GM19023 (cell line): ENCODE measurements at regions not wholly inside any gene's neighbourhood (a gene's known extent, or its start where the extent isn't known, plus 50 kb on each side); places are given as distances from the start of the nearest gene placed in this dataset.

ENCODE experiments used
- ATAC-seq: cut with Tn5 transposase; IDR thresholded peaks from one replicate; pipeline ENCODE4 v1.9.1; 2021; ENCODE audit warnings: mild to moderate bottlenecking, moderate library complexity; ENCODE audit not compliant: unreplicated experiment

- no peak for ATAC-seq
Observed at GRCh38 chr6:156461647-156462046, 315.5 kb upstream of the ARID1B start.

GRCh38 chr6:156457601-156458000, 319.6 kb upstream of the ARID1B start:
- ATAC-seq: no peak

- no peak for ATAC-seq
Observed at GRCh38 chr6:156455847-156456246, 321.3 kb upstream of the ARID1B start.

GRCh38 chr6:156454867-156455266, 322.3 kb upstream of the ARID1B start:
- no peak for ATAC-seq

GRCh38 chr6:156451726-156452125, 325.5 kb upstream of the ARID1B start:
- ATAC-seq: no peak

- ATAC-seq: no peak
Observed at GRCh38 chr6:156451088-156451487, 326.1 kb upstream of the ARID1B start.

- ATAC-seq: no peak
Observed at GRCh38 chr6:156450421-156450820, 326.8 kb upstream of the ARID1B start.

GRCh38 chr6:156449569-156449968, 327.6 kb upstream of the ARID1B start:
- ATAC-seq: no peak

GRCh38 chr6:156449128-156449527, 328.1 kb upstream of the ARID1B start:
- ATAC-seq: no peak

- no peak for ATAC-seq
Observed at GRCh38 chr6:156448579-156448978, 328.6 kb upstream of the ARID1B start.

- ATAC-seq: no peak
Observed at GRCh38 chr6:156440688-156441087, 336.5 kb upstream of the ARID1B start.

- ATAC-seq: no peak
Observed at GRCh38 chr6:156438350-156438923, 338.7 kb upstream of the ARID1B start.

GRCh38 chr6:156437121-156437879, 339.9 kb upstream of the ARID1B start:
- ATAC-seq: no peak

GRCh38 chr6:156434795-156435190, 342.4 kb upstream of the ARID1B start:
- no peak for ATAC-seq

- ATAC-seq: no peak
Observed at GRCh38 chr6:156434049-156434794, 343.0 kb upstream of the ARID1B start.

- no peak for ATAC-seq
Observed at GRCh38 chr6:156432543-156432942, 344.6 kb upstream of the ARID1B start.

GRCh38 chr6:156430386-156430785, 346.8 kb upstream of the ARID1B start:
- no peak for ATAC-seq

- ATAC-seq: no peak
Observed at GRCh38 chr6:156427345-156427744, 349.8 kb upstream of the ARID1B start.

GRCh38 chr6:156425359-156426020, 351.7 kb upstream of the ARID1B start:
- ATAC-seq: no peak

- no peak for ATAC-seq
Observed at GRCh38 chr6:156423829-156424228, 353.3 kb upstream of the ARID1B start.

- no peak for ATAC-seq
Observed at GRCh38 chr6:156423075-156423474, 354.1 kb upstream of the ARID1B start.
